GM19043 (cell line): ENCODE measurements at regions not wholly inside any gene's neighbourhood (a gene's known extent, or its start where the extent isn't known, plus 50 kb on each side); places are given as distances from the start of the nearest gene placed in this dataset.
"Not testable (repeated sequence)": the region's sequence is repeated elsewhere in the genome, so short reads cannot be mapped to it uniquely, and the experiment has no call there.

ENCODE experiments used
- ATAC-seq: cut with Tn5 transposase; IDR thresholded peaks from one replicate; pipeline ENCODE4 v1.9.1; 2021; ENCODE audit warnings: low read depth; ENCODE audit not compliant: unreplicated experiment

GRCh38 chr5:130397132-130397531, 492.9 kb downstream of the CHSY3 start:
- ATAC-seq = no peak

- not testable (repeated sequence) for ATAC-seq
These were observed 487.5 kb downstream of the CHSY3 start for GRCh38 chr5:130391727-130392264.

GRCh38 chr5:130386155-130386554, 481.9 kb downstream of the CHSY3 start:
- no peak for ATAC-seq

GRCh38 chr5:130385656-130386055, 481.4 kb downstream of the CHSY3 start:
- ATAC-seq = no peak

GRCh38 chr5:130365956-130366355, 461.7 kb downstream of the CHSY3 start:
- ATAC-seq = no peak

GRCh38 chr5:130350131-130350530, 445.9 kb downstream of the CHSY3 start:
- no peak for ATAC-seq

- no peak for ATAC-seq
These were observed 433.1 kb downstream of the CHSY3 start for GRCh38 chr5:130337179-130337888.

- ATAC-seq = no peak
These were observed 430.9 kb downstream of the CHSY3 start for GRCh38 chr5:130335117-130335516.

- no peak for ATAC-seq
These were observed 428.8 kb downstream of the CHSY3 start for GRCh38 chr5:130333089-130333488.

GRCh38 chr5:130331332-130331731, 427.1 kb downstream of the CHSY3 start:
- no peak for ATAC-seq

GRCh38 chr5:130324953-130325671, 420.8 kb downstream of the CHSY3 start:
- ATAC-seq = no peak

- peak; percentile 100 for ATAC-seq
These were observed 419.7 kb downstream of the CHSY3 start for GRCh38 chr5:130323804-130324454.

GRCh38 chr5:130321931-130322330, 417.7 kb downstream of the CHSY3 start:
- ATAC-seq = no peak

- ATAC-seq = peak; percentile 74
These were observed 412.9 kb downstream of the CHSY3 start for GRCh38 chr5:130316971-130317680.

- ATAC-seq = no peak
These were observed 391.0 kb downstream of the CHSY3 start for GRCh38 chr5:130295235-130295634.

GRCh38 chr5:130294798-130295197, 390.5 kb downstream of the CHSY3 start:
- ATAC-seq = not testable (repeated sequence)

- ATAC-seq = no peak
These were observed 386.0 kb downstream of the CHSY3 start for GRCh38 chr5:130290219-130290618.

GRCh38 chr5:130289132-130290088, 385.1 kb downstream of the CHSY3 start:
- no peak for ATAC-seq

- no peak for ATAC-seq
These were observed 383.2 kb downstream of the CHSY3 start for GRCh38 chr5:130287438-130287837.

GRCh38 chr5:130286971-130287370, 382.7 kb downstream of the CHSY3 start:
- ATAC-seq = no peak
